ENCODE measurements at regions not wholly inside any gene's neighbourhood (a gene's known extent, or its start where the extent isn't known, plus 50 kb on each side); places are given as distances from the start of the nearest gene placed in this dataset.

DNA sequence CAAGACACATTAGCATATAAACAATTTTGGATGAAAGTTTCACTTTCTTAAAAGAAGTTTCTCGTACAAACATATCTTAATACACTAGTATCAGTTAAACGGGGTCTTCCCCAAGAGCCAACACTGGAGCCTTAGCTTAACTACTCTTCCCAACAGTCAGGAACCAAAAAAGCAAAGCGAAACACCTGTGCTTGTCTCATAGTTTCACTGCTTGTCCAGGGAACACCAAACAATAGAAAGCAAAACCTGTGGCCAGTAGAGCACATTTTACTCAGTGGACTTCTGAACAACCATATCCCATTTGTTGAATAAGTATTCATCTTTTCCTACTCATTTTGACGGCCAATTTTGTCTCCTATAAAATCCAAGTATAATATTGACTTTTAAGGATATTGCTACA lies 391.4 kb downstream of the ELAVL2 start:
- POLR2A ChIA-PET, result no interaction called here
- H3K27me3 Mint-ChIP-seq, result no peaks in the 10 kb centered on the region
- no peak overlapping the region for H3K27ac Mint-ChIP-seq
- DNase-seq, result no peak
- CTCF ChIA-PET, result no interaction called here
- no peaks in the 10 kb centered on the region for H3K9me3 Mint-ChIP-seq
- H3K4me3 Mint-ChIP-seq, result no peak overlapping the region
- no peaks in the 10 kb centered on the region for H3K36me3 Mint-ChIP-seq (ENCODE audit: low read depth)
- H3K4me1 Mint-ChIP-seq, result no peaks in the 10 kb centered on the region

DNA sequence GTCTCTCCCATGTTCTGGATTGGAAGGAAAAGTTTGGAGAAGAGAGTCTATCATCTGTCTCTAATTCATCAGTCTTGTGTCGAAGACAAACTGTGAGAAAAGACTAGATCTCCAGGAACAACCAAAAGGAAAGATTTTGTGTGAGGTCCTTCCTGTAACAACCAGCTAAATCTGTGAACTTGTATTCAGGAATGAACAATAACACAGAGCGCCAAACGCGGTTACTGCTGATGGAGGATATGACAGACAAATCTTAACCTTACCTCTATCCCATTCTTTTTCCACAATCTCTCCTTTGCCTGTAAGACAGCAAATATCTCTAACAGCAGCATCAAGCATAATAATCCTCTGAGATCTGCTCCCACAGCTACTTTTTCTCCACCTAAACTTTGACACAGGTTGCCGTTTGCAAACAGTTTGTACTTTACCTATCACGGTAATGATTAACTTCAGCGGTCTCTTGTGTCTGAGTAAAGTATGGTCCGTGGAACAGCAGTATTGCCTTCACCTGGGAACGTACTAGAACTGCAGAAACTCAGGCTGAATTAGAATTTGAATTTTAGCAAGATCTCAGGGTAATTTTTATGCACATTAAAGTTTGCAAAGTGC lies 387.6 kb downstream of the ELAVL2 start:
- H3K4me1 Mint-ChIP-seq, result no peaks in the 10 kb centered on the region

DNA sequence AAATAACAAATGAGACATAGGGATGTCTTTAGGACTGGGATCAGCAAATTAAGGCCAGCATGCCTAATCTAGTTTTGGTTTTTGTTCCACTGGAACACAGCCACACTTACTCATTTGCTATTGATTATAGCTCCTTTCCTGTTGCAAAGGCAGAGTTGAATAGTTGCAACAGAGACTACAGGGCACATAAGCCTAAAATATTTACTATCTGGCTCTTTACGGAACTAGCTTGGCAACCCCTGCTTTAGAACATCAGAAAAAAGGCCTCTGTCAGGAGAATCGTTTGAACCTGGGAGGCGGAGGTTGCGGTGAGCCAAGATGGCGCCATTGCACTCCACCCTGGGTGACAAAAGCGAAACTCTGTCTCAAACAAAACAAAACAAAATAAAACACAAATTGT lies 384.8 kb downstream of the ELAVL2 start:
- no peak overlapping the region for H3K4me3 Mint-ChIP-seq
- H3K9me3 Mint-ChIP-seq, result peaks cover 2% of the 10 kb centered on the region
- no peaks in the 10 kb centered on the region for H3K27me3 Mint-ChIP-seq
- H3K4me1 Mint-ChIP-seq, result no peaks in the 10 kb centered on the region
- H3K27ac Mint-ChIP-seq, result no peak overlapping the region
- no peak for DNase-seq
- ChIA-PET CTCF (no interaction called here), POLR2A (no interaction called here)
- H3K36me3 Mint-ChIP-seq (ENCODE audit: low read depth), result no peaks in the 10 kb centered on the region

More for the DNA sequence above, 387.6 kb downstream of the ELAVL2 start:
- Mint-ChIP-seq H3K36me3 (ENCODE audit: low read depth) (no peaks in the 10 kb centered on the region), H3K4me3 (no peak overlapping the region), H3K9me3 (peaks cover 2% of the 10 kb centered on the region), H3K27me3 (no peaks in the 10 kb centered on the region), H3K27ac (no peak overlapping the region)
- CTCF ChIA-PET, result no interaction called here
- POLR2A ChIA-PET, result no interaction called here
- no peak for DNase-seq

DNA sequence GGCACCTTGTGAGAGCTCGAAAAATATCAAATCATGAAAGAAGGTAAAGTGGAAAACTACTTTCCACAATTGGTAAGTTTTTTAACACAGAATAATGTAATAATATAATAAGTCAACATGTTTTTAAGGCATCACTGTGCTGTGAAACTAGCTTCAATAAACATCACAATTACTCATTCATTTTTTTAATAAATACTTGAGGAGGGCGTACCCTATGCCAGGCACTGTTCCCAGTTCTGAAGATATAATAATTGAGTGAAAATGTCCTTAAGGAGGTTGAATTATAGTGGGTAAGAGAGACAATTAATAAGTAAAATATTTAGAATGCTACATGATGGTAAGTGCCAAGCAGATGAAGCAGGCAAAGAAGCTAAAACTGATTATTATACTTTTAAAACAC lies 381.4 kb downstream of the ELAVL2 start:
- no peaks in the 10 kb centered on the region for H3K4me1 Mint-ChIP-seq
- H3K36me3 Mint-ChIP-seq (ENCODE audit: low read depth), result no peaks in the 10 kb centered on the region
- H3K27ac Mint-ChIP-seq, result no peak overlapping the region
- ChIA-PET POLR2A (no interaction called here), CTCF (no interaction called here)
- H3K27me3 Mint-ChIP-seq, result no peaks in the 10 kb centered on the region
- no peak for DNase-seq
- H3K9me3 Mint-ChIP-seq, result peaks cover 2% of the 10 kb centered on the region
- H3K4me3 Mint-ChIP-seq, result no peak overlapping the region

DNA sequence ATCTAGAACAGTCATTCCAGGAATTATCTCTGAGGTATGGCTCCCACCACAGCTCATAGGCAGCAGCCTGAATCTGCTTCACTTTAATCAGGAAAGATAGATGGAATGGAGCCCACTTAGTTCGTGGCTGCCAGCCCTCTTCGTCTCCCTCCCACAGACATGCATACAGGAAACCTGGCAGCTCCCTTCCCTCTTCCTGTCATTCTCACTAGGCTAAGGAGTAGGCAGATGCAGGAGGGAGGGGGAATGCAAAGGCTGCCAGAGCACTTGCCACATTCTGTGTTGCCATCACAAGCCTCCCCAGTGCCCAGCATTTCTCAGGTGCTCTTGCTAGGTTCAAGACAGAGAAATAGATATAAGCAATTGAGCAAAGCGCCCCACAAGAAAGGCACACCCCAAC lies 378.9 kb downstream of the ELAVL2 start:
- ChIA-PET POLR2A (no interaction called here), CTCF (no interaction called here)
- Mint-ChIP-seq H3K4me1 (no peaks in the 10 kb centered on the region), H3K36me3 (ENCODE audit: low read depth) (no peaks in the 10 kb centered on the region), H3K27ac (no peak overlapping the region), H3K27me3 (no peaks in the 10 kb centered on the region), H3K9me3 (peaks cover 3% of the 10 kb centered on the region), H3K4me3 (no peak overlapping the region)
- no peak for DNase-seq

DNA sequence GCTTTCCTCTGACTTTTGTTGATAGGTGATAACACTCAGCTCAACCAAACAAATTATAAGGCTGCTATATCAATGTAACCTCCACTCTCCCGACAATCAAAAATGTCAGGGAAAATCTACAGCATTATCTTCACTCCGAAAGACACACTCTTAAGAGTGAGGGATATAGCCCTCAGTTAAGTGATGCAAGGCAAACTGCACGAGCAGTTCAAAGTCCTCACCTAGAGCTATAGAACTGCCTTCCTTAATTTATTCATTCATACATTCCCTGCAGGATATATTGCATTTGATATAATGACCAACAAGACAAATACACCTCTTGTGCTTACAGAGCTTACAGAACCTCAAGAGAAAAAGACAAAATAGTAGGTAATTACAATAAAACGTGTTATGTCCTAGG lies 378.1 kb downstream of the ELAVL2 start:
- H3K4me3 Mint-ChIP-seq, result no peak overlapping the region
- peaks cover 3% of the 10 kb centered on the region for H3K9me3 Mint-ChIP-seq
- no peaks in the 10 kb centered on the region for H3K27me3 Mint-ChIP-seq
- no peak for DNase-seq
- CTCF ChIA-PET, result no interaction called here
- H3K4me1 Mint-ChIP-seq, result no peaks in the 10 kb centered on the region
- H3K36me3 Mint-ChIP-seq (ENCODE audit: low read depth), result no peaks in the 10 kb centered on the region
- H3K27ac Mint-ChIP-seq, result no peak overlapping the region
- POLR2A ChIA-PET, result no interaction called here

DNA sequence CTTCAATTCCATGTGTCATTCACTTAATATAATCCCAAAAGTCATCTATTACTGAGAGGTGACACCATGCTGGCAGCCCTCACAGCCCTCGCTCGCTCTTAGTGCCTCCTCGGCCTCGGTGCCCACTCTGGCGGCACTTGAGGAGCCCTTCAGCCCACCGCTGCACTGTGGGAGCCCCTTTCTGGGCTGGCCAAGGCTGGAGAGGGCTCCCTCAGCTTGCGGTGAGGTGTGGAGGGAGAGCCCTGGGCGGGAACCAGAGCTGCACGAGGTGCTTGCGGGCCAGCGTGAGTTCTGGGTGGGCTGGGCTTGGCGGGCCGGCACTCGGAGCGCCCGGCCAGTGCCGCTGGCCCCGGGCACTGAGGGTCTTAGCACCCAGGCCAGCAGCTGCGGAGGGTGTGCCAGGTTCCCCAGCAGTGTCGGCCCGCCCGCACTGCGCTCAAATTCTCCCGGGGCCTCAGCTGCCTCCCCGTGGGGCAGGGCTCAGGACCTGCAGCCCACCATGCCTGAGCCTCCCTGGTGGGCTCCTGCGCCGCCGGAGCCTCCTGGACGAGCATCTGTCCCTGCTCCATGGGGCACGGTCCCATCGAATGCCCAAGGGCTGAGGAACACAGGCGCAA lies 374.1 kb downstream of the ELAVL2 start:
- no peak for DNase-seq
- H3K27ac Mint-ChIP-seq, result no peak overlapping the region
- CTCF ChIA-PET, result no interaction called here
- H3K4me1 Mint-ChIP-seq, result no peaks in the 10 kb centered on the region
- H3K9me3 Mint-ChIP-seq, result peaks cover 12% of the 10 kb centered on the region
- H3K36me3 Mint-ChIP-seq (ENCODE audit: low read depth), result no peaks in the 10 kb centered on the region
- H3K27me3 Mint-ChIP-seq, result no peaks in the 10 kb centered on the region
- no peak overlapping the region for H3K4me3 Mint-ChIP-seq
- POLR2A ChIA-PET, result no interaction called here

DNA sequence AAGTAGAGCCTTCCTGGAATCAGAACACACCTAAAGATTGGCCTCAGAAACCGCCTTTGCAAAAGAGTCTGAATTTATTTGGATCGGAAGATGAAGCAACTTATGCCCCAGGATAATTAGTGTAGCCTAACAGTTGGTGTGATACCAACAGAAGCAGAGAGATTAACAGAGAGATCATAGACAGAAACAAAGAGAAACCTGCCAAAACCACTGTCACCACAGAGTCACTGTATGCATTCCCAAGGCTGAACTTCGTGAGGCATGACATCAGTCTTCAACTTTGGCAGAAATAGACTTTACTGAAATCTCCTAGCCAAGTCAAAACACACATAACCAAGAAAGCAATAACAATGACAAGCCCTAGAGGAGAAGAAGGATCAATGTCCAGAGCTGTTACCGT lies 361.8 kb downstream of the ELAVL2 start:
- Mint-ChIP-seq H3K4me3 (no peak overlapping the region), H3K27ac (no peak overlapping the region), H3K27me3 (no peaks in the 10 kb centered on the region), H3K36me3 (ENCODE audit: low read depth) (no peaks in the 10 kb centered on the region), H3K9me3 (no peaks in the 10 kb centered on the region), H3K4me1 (no peaks in the 10 kb centered on the region)
- DNase-seq, result no peak
- POLR2A ChIA-PET, result no interaction called here
- CTCF ChIA-PET, result no interaction called here

DNA sequence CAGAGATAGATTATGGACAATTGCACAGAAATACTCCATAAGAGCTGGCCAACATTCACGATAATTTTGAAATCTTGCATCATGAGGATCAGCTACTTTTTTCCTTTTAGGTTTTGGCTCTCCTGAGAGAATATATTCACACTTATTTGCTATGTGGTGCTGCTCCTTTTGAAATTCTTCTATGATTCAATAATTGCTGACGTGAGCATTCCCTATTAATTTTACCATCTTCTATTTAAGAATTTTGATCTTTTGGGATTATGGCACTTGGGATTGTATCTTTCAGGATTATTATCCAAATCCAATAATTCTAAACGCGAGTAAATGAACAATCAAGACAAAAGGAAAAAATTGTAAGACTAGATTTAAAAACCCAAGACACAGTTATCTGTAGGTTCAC lies 358.8 kb downstream of the ELAVL2 start:
- H3K4me3 Mint-ChIP-seq, result no peak overlapping the region
- no peaks in the 10 kb centered on the region for H3K27me3 Mint-ChIP-seq
- H3K9me3 Mint-ChIP-seq, result no peaks in the 10 kb centered on the region
- H3K27ac Mint-ChIP-seq, result no peak overlapping the region
- no peaks in the 10 kb centered on the region for H3K4me1 Mint-ChIP-seq
- ChIA-PET POLR2A (no interaction called here), CTCF (no interaction called here)
- no peaks in the 10 kb centered on the region for H3K36me3 Mint-ChIP-seq (ENCODE audit: low read depth)
- no peak for DNase-seq

DNA sequence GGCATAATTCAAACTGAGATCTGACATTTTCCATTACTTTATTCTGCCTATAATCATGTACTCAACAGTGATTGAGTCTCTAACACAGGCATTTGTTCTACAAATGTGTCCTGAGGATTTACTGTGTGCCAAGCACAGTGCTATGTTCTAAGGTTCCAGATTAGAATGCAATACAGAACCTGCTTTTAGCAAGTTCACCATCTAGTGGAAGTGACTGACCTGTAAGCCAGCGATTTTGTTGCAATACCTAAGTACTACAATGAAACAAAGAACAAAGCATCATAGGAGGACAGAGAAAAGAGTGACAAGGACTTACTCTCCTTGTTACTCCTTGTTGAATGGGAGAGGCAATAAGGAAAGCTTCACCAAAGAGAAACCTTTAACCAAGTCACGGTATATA lies 348.1 kb downstream of the ELAVL2 start:
- POLR2A ChIA-PET, result no interaction called here
- Mint-ChIP-seq H3K36me3 (ENCODE audit: low read depth) (no peaks in the 10 kb centered on the region), H3K27ac (no peak overlapping the region), H3K27me3 (no peaks in the 10 kb centered on the region), H3K4me1 (no peaks in the 10 kb centered on the region), H3K4me3 (no peak overlapping the region), H3K9me3 (peaks cover 11% of the 10 kb centered on the region)
- CTCF ChIA-PET, result no interaction called here
- DNase-seq, result no peak

DNA sequence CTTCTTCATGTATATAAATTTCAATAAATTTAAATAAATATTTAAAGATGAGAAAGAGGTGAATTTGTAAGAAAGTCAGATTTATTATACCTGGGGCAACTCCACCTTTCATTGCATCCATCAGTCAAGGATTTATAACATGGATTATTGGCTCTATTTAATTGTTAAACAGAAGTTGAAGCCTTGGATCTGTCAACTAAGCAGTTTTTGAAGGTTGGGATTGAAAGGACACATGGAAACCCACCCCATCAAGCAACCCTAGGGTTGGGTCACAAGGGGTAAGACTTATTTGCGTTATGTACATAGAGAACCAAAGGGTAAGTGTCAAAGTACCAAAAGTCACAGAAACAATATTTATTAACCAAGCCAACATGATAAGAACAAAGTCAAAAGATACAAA lies 342.5 kb downstream of the ELAVL2 start:
- Mint-ChIP-seq H3K4me3 (no peak overlapping the region), H3K9me3 (peaks cover 5% of the 10 kb centered on the region), H3K27ac (no peak overlapping the region), H3K36me3 (ENCODE audit: low read depth) (no peaks in the 10 kb centered on the region), H3K4me1 (no peaks in the 10 kb centered on the region), H3K27me3 (no peaks in the 10 kb centered on the region)
- DNase-seq, result no peak
- POLR2A ChIA-PET, result no interaction called here
- CTCF ChIA-PET, result no interaction called here

DNA sequence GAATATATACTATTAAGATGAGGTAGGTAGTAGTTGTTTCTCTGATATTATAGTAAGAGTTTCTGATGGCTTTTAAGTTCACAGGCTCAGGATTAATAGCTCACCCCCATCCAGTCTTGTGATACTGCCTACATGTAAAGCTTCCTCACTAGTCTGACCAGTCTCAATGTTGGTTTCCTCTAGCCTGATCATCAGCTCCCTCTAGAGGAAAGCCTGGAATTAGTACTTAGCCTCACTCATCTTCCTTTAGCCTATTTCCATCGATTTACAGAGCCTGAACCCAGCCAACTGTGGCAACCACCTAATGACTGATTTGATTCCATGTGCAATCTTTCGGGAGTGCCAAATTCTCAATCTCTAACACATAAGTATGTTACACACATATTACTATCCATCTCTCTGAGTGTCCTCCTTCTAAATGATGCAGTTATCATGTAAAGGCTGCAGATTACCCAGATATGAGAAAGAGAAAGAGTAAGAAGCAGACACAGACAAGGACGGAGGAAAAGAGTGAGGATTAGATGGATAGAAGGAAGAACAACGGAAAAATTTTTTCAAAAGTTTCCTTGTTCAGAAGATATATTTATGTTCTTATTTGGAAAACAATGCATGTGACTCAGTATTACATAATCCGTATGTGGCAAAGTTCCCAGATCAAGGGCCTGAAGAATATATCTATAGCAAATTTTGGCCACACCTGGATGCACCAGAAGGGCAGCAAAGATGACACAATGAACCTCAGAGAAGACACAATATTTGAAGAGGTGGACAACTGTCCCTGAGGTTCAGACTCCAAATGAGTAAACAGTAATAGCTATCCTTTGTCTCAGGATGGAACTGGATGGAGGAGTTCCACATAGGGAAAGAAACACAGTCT lies 333.7 kb downstream of the ELAVL2 start:
- no peaks in the 10 kb centered on the region for H3K27me3 Mint-ChIP-seq
- ChIA-PET CTCF (no interaction called here), POLR2A (no interaction called here)
- no peak overlapping the region for H3K4me3 Mint-ChIP-seq
- no peak overlapping the region for H3K27ac Mint-ChIP-seq
- H3K4me1 Mint-ChIP-seq, result no peaks in the 10 kb centered on the region
- DNase-seq, result no peak
- H3K9me3 Mint-ChIP-seq, result no peaks in the 10 kb centered on the region
- H3K36me3 Mint-ChIP-seq (ENCODE audit: low read depth), result no peaks in the 10 kb centered on the region

DNA sequence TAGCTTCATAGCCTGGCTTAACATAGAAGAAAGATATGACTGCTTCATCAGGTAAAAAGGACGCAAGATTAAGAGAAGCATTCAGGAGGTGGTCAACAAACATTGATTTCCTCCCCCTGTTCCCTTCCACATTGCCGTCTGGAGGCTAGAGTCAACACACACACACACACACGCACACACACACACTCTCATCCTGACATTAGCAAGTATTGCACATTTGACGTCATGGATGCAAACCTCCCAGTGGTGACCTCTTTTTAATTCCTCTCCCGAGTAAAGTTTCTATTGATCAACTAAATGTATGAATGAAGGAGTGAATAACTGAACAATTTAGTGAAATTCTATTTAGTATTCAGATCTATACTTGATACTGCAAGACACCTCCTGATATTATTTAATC lies 332.8 kb downstream of the ELAVL2 start:
- no peak overlapping the region for H3K4me3 Mint-ChIP-seq
- no peaks in the 10 kb centered on the region for H3K36me3 Mint-ChIP-seq (ENCODE audit: low read depth)
- no peaks in the 10 kb centered on the region for H3K4me1 Mint-ChIP-seq
- H3K27me3 Mint-ChIP-seq, result no peaks in the 10 kb centered on the region
- POLR2A ChIA-PET, result no interaction called here
- no peaks in the 10 kb centered on the region for H3K9me3 Mint-ChIP-seq
- CTCF ChIA-PET, result no interaction called here
- no peak overlapping the region for H3K27ac Mint-ChIP-seq
- DNase-seq, result no peak
